H1 (cell line): ENCODE measurements at regions not wholly inside any gene's neighbourhood (a gene's known extent, or its start where the extent isn't known, plus 50 kb on each side); places are given as distances from the start of the nearest gene placed in this dataset.

Source experiments
- CBX8 ChIP-seq: fragments of 300-800, 300-1000 bp; sonication (generic); IDR thresholded peaks from 2 replicates; pipeline ENCODE4 v1.7.1; 2016; ENCODE audit warnings: low read depth, low read length, borderline replicate concordance
- CHD2 ChIP-seq: IDR thresholded peaks from 2 replicates; pipeline ENCODE4 v1.6.1; 2012; ENCODE audit warnings: low read length, improper control_type of control experiment
- POLR2AphosphoS5 ChIP-seq: IDR thresholded peaks from 2 replicates; pipeline ENCODE4 v1.6.1; 2011; ENCODE audit warnings: low read depth, low read length

DNA sequence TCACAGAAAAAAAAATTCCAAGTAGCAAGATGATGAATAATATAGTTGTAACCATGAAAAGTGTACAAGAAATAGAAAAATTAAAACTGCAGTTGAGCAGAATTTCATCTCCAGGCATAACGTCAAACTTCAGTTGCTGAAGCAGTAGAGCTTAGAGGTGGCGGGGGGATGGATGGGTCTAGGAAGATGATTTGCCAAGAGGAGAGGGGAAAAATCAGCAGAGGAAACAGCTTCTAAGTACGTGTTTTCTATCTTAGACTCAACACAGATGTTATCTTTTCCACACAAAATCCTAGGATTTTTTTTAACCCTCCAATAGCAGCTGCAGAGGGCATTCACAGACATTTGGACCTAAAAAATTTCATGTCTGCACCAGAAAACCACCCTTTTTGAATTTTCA is 136.0 kb downstream of the OPN5 start:
- TF ChIP-seq CHD2 (no peak), CBX8 (no peak), POLR2AphosphoS5 (no peak)
